HG03520 (cell line): ENCODE measurements at regions not wholly inside any gene's neighbourhood (a gene's known extent, or its start where the extent isn't known, plus 50 kb on each side); places are given as distances from the start of the nearest gene placed in this dataset.

ENCODE experiments used
- ATAC-seq: cut with Tn5 transposase; IDR thresholded peaks from one replicate; pipeline ENCODE4 v1.9.1; 2021; ENCODE audit warnings: mild to moderate bottlenecking, moderate library complexity; ENCODE audit not compliant: unreplicated experiment

GRCh38 chr2:128708106-128708816, 389.6 kb upstream of the HS6ST1 start:
- no peak for ATAC-seq

GRCh38 chr2:128710242-128710641, 391.6 kb upstream of the HS6ST1 start:
- ATAC-seq = no peak

- no peak for ATAC-seq
Observed at GRCh38 chr2:128710729-128711128, 392.1 kb upstream of the HS6ST1 start.

GRCh38 chr2:128714285-128714684, 395.6 kb upstream of the HS6ST1 start:
- ATAC-seq = no peak

- no peak for ATAC-seq
Observed at GRCh38 chr2:128714851-128715312, 396.2 kb upstream of the HS6ST1 start.

- ATAC-seq = no peak
Observed at GRCh38 chr2:128715360-128715759, 396.7 kb upstream of the HS6ST1 start.

- no peak for ATAC-seq
Observed at GRCh38 chr2:128716299-128716721, 397.6 kb upstream of the HS6ST1 start.

- ATAC-seq = no peak
Observed at GRCh38 chr2:128717758-128718710, 399.4 kb upstream of the HS6ST1 start.

GRCh38 chr2:128720080-128721022, 401.7 kb upstream of the HS6ST1 start:
- no peak for ATAC-seq

GRCh38 chr2:128721096-128721495, 402.4 kb upstream of the HS6ST1 start:
- ATAC-seq = no peak

GRCh38 chr2:128722489-128722888, 403.8 kb upstream of the HS6ST1 start:
- ATAC-seq = no peak

GRCh38 chr2:128724547-128724946, 405.9 kb upstream of the HS6ST1 start:
- no peak for ATAC-seq

- no peak for ATAC-seq
Observed at GRCh38 chr2:128724972-128725371, 406.3 kb upstream of the HS6ST1 start.

GRCh38 chr2:128726236-128726635, 407.6 kb upstream of the HS6ST1 start:
- ATAC-seq = no peak

GRCh38 chr2:128726911-128727310, 408.2 kb upstream of the HS6ST1 start:
- ATAC-seq = no peak

- ATAC-seq = peak; percentile 62
Observed at GRCh38 chr2:128727404-128727803, 408.7 kb upstream of the HS6ST1 start.

- ATAC-seq = peak; percentile 63
Observed at GRCh38 chr2:128727914-128728313, 409.2 kb upstream of the HS6ST1 start.

GRCh38 chr2:128729051-128729450, 410.4 kb upstream of the HS6ST1 start:
- no peak for ATAC-seq

GRCh38 chr2:128731994-128732650, 413.5 kb upstream of the HS6ST1 start:
- no peak for ATAC-seq

- no peak for ATAC-seq
Observed at GRCh38 chr2:128732976-128733431, 414.3 kb upstream of the HS6ST1 start.
